Thymus (tissue), 11 donors: ENCODE measurements at regions not wholly inside any gene's neighbourhood (a gene's known extent, or its start where the extent isn't known, plus 50 kb on each side); places are given as distances from the start of the nearest gene placed in this dataset.

Source experiments
- DNase-seq, 9 donors: peaks; one replicate each; pipeline ENCODE4 v3.0.0-alpha.2; 2013; ENCODE audit warnings: low spot score in 9 of 9, low read depth in 6 of 9, missing footprints in 1 of 9
- H3K27ac ChIP-seq, 2 donors: one replicate each; pipeline ENCODE4 v1.5.1; 2013; ENCODE audit warnings: control low read depth in 1 of 2, low read depth in 1 of 2, low read length in 1 of 2, mild to moderate bottlenecking in 1 of 2, moderate library complexity in 1 of 2
- H3K27me3 ChIP-seq, 2 donors: one replicate each; pipeline ENCODE4 v1.5.1; 2013; ENCODE audit warnings: low read length in 1 of 2; ENCODE audit not compliant: control insufficient read depth in 2 of 2, insufficient read depth in 1 of 2
- H3K36me3 ChIP-seq, 2 donors: one replicate each; pipeline ENCODE4 v1.5.1; 2013; ENCODE audit warnings: low read length in 1 of 2, mild to moderate bottlenecking in 1 of 2, moderate library complexity in 1 of 2; ENCODE audit not compliant: control insufficient read depth in 2 of 2, insufficient read depth in 2 of 2
- H3K4me1 ChIP-seq, 2 donors: one replicate each; pipeline ENCODE4 v1.5.1; 2013; ENCODE audit warnings: low read length in 2 of 2; ENCODE audit not compliant: control insufficient read depth in 2 of 2, insufficient read depth in 2 of 2
- H3K4me3 ChIP-seq, 2 donors: one replicate each; pipeline ENCODE4 v1.5.1; 2013; ENCODE audit warnings: low read length in 2 of 2, control low read depth in 1 of 2, mild to moderate bottlenecking in 1 of 2
- H3K9me3 ChIP-seq, 2 donors: one replicate each; pipeline ENCODE4 v1.5.1; 2013; ENCODE audit warnings: low read length in 1 of 2, mild to moderate bottlenecking in 1 of 2; ENCODE audit not compliant: control insufficient read depth in 2 of 2, insufficient read depth in 1 of 2
- WGBS: extraction: QIAGEN DNeasy Blood & Tissue Kit; methylation state at CpG from one replicate; pipeline ENCODE4 v1.1.7; 2013; 5-methylcytosine and 5-hydroxymethylcytosine counted together
- donor health status: healthy.

GRCh38 chr15:96038131-96038530, 292.4 kb upstream of the NR2F2 start:
- peaks cover 11 to 27% of the 10 kb centered on the region in 2 donors for H3K27me3 ChIP-seq
- H3K36me3 ChIP-seq: no peaks in the 10 kb centered on the region
- no peak for DNase-seq
- H3K4me1 ChIP-seq: peaks cover 0 to 4% of the 10 kb centered on the region in 2 donors
- no peak overlapping the region for H3K27ac ChIP-seq
- 74% methylated on average over 1 of the region's 1 CpG for WGBS
- H3K9me3 ChIP-seq: no peaks in the 10 kb centered on the region
- no peak overlapping the region for H3K4me3 ChIP-seq

GRCh38 chr15:96038650-96039049, 291.9 kb upstream of the NR2F2 start:
- no peak for DNase-seq
- WGBS: 69% methylated on average over 5 of the region's 5 CpGs
- H3K27ac ChIP-seq: no peak overlapping the region

GRCh38 chr15:96041982-96042733, 288.3 kb upstream of the NR2F2 start:
- H3K27me3 ChIP-seq: peaks cover 12 to 28% of the 10 kb centered on the region in 2 donors
- WGBS: 91% methylated on average over 3 of the region's 3 CpGs
- no peaks in the 10 kb centered on the region for H3K4me1 ChIP-seq
- H3K9me3 ChIP-seq: no peaks in the 10 kb centered on the region
- H3K27ac ChIP-seq: no peak overlapping the region
- no peak for DNase-seq
- no peaks in the 10 kb centered on the region for H3K36me3 ChIP-seq
- H3K4me3 ChIP-seq: no peak overlapping the region

More at GRCh38 chr15:96038650-96039049, 291.9 kb upstream of the NR2F2 start:
- Histone ChIP-seq H3K4me3 (no peak overlapping the region), H3K9me3 (no peaks in the 10 kb centered on the region), H3K27me3 (peaks cover 14 to 27% of the 10 kb centered on the region in 2 donors), H3K4me1 (peaks cover 0 to 4% of the 10 kb centered on the region in 2 donors), H3K36me3 (no peaks in the 10 kb centered on the region)

GRCh38 chr15:96042734-96043224, 287.7 kb upstream of the NR2F2 start:
- Histone ChIP-seq H3K27me3 (peaks cover 14 to 29% of the 10 kb centered on the region in 2 donors), H3K9me3 (no peaks in the 10 kb centered on the region), H3K36me3 (no peaks in the 10 kb centered on the region), H3K4me1 (no peaks in the 10 kb centered on the region), H3K27ac (no peak overlapping the region), H3K4me3 (no peak overlapping the region)
- DNase-seq: no peak
- WGBS: 17% methylated on average over 8 of the region's 8 CpGs

GRCh38 chr15:96043591-96044171, 286.8 kb upstream of the NR2F2 start:
- 69% methylated on average over 7 of the region's 7 CpGs for WGBS
- Histone ChIP-seq H3K4me1 (no peaks in the 10 kb centered on the region), H3K9me3 (no peaks in the 10 kb centered on the region), H3K27ac (no peak overlapping the region), H3K4me3 (no peak overlapping the region), H3K27me3 (peaks cover 14 to 27% of the 10 kb centered on the region in 2 donors), H3K36me3 (no peaks in the 10 kb centered on the region)
- DNase-seq: no peak

- WGBS: 72% methylated on average over 5 of the region's 5 CpGs
Measured at GRCh38 chr15:96046620-96047240, 283.8 kb upstream of the NR2F2 start.

GRCh38 chr15:96047255-96047931, 283.1 kb upstream of the NR2F2 start:
- 36% methylated on average over 14 of the region's 14 CpGs for WGBS
- Histone ChIP-seq H3K9me3 (no peaks in the 10 kb centered on the region), H3K27me3 (peaks cover 18 to 36% of the 10 kb centered on the region in 2 donors), H3K4me3 (no peak overlapping the region), H3K36me3 (no peaks in the 10 kb centered on the region), H3K4me1 (no peaks in the 10 kb centered on the region), H3K27ac (no peak overlapping the region)
- no peak for DNase-seq

More at GRCh38 chr15:96046620-96047240, 283.8 kb upstream of the NR2F2 start:
- Histone ChIP-seq H3K9me3 (no peaks in the 10 kb centered on the region), H3K4me1 (no peaks in the 10 kb centered on the region), H3K27ac (no peak overlapping the region), H3K36me3 (no peaks in the 10 kb centered on the region), H3K4me3 (no peak overlapping the region), H3K27me3 (peaks cover 14 to 31% of the 10 kb centered on the region in 2 donors)
- DNase-seq: no peak

- Histone ChIP-seq H3K9me3 (no peaks in the 10 kb centered on the region), H3K27me3 (peaks cover 27 to 52% of the 10 kb centered on the region in 2 donors), H3K4me1 (no peaks in the 10 kb centered on the region), H3K4me3 (no peak overlapping the region), H3K36me3 (no peaks in the 10 kb centered on the region), H3K27ac (no peak overlapping the region)
- DNase-seq: no peak
- WGBS: 78% methylated on average over 2 of the region's 2 CpGs
Measured at GRCh38 chr15:96049323-96049722, 281.2 kb upstream of the NR2F2 start.
